ENCODE measurements at regions not wholly inside any gene's neighbourhood (a gene's known extent, or its start where the extent isn't known, plus 50 kb on each side); places are given as distances from the start of the nearest gene placed in this dataset.
A peak's percentile ranks its signal among the peaks of the same experiment; 100 is the strongest.
"Not testable (repeated sequence)": the region's sequence is repeated elsewhere in the genome, so short reads cannot be mapped to it uniquely, and the experiment has no call there.

DNA sequence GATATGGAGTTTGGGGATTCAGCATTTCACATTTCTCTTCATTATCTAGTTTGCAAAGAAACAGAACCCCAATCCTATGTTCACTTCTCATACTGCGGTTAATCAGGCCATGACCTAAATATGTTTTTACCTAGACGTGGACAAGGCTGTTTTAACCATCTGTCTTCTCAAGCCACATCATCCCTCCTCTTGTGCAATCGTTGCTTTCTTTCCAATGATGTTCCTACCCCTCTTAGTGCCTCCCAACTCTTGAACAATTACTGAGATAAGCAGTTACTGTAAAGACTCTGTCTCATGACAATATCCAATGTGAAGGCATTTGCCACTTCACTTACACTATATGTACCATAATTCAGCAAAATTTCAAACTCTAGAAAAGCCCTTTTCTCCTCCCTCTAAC lies 406.2 kb downstream of the LIG4 start:
- DNase-seq, result no peak

DNA sequence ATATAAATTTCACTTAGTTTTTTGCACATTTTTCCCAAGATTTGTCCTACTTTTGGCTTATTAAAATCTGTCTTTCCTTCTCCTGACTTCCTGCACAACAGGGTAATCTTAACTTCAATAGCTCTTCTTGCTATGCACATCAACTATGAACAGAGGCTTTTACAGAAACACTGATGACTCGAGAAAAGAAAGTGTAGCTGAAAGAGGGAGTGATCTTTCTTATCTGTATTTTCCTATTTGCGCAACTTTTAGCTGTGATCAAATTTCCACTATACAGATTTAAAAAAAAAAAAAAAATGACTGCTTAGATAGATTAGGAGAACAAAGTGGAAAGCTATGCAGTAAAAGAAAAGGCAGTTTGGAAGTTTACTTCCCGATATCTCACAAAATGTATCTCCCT lies 406.9 kb downstream of the LIG4 start:
- no peak for DNase-seq

DNA sequence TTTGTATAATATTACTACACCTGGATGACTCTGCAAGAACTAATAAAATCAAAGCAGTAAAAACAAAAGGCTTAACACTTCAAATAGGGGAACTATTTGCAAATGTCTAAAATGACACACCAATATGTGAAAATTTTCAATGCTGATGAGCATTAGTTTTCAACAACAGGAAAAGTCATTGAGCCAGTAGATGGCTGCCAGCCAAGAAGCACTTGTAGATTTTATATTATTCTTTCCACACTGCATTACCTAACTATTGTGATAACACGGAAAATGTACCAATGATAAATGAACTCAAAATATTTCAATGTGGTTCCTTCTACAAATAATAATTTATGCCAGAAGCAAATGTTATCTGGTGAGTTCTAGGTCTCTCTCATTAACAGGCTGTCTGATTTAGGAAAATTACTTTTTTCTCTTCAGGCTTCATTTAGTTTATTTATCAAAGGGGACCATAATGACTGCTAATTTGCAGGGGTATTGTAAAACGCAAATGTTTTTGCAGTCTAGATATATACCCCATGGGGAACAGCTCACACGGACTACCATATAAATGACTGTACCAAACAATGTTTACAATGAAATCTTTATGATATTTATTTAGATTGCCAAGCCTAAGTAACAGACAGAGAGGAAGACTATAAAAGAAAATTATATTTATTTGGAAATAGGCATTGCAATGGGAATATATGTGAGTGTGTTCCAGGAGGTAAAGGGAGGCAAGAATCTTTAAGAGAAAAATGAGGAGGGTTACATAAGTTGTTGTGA lies 407.8 kb downstream of the LIG4 start:
- peak; percentile 61 for DNase-seq

DNA sequence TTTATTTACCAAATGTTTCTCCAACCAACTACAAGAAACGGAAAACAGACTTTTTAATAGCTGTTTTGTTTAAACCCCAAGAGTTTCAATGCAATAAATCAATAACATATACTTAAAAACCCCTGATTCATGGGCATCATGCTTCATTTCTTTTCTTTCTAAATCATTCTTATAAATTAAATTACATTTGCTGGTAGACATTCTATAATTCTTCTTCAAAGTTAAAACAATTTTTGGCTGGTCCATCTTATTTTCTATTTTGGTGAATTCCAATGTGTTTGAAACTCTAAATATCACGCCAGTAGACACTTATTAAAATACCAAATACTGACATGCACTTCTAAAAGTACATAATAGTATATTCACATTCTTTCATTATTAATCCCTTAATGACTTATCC lies 408.6 kb downstream of the LIG4 start:
- no peak for DNase-seq

DNA sequence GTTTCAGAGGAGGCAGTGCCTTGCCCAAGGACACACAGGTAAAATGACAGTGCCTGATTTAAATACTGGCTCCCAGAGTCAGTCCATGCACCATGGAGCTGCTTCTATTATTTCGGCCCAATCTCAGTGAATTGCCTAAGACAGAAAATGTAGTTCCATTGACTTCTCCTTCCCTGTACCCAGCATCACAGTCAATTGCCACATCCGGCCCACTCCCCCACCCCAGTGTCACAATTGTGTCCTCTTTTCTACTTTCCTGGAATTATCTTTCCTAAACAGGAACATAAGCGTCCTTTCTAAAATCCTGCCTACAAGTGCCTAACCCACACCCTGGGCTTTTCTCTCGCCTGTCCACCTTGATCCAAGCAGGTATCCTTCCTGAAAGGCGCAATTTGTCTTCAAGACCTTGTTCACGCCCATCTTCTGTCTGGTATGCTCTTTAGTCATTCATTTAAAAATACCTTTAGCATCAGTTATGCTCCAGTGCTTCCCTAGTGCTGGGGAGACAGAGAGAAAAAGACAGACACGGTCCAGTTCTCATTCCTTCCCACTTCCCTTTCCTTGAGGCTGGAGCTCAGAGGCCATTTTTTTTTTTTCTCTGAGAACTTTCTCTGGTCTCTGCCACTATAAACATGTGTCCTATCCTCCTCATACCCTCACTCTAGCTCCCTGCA lies 411.4 kb downstream of the LIG4 start:
- DNase-seq, result no peak

DNA sequence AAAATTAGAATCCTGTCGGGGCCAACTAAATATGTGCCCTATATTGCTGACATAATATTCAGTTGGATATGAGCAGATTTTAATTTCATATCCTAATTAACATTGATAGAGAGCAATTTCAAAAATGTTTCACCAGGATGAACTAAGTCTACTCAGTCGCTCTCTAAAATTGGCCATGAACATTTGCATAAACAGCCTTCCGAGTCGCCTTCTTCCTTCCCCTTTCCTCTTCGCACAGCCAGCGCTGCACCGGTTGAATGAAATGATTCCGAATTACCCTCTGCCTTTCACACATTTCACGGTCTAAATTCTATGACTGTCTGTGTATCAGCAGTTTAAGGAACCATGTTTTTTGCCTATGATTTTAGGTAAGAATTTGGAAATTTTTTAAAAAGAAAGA lies 413.7 kb downstream of the LIG4 start:
- DNase-seq, result no peak

DNA sequence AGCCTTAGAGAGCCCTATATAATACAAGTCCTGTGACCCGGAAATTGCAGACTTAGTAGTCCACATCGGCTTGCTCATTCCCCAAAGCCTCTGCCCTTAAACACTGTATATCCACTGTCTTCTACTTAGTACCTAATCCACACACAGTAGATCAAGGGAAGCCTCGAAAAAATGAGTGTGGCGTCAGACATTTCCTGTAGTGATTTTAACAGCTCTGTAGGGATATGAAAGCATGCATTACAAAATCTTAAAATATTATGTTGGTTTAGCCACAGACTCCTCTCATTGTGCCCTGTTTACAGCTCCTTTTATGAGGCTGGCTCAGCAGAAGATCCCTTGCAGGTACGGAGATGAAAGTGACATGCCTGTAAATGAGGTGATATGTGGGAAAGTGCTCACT lies 416.3 kb downstream of the LIG4 start:
- DNase-seq, result peak; percentile 10

DNA sequence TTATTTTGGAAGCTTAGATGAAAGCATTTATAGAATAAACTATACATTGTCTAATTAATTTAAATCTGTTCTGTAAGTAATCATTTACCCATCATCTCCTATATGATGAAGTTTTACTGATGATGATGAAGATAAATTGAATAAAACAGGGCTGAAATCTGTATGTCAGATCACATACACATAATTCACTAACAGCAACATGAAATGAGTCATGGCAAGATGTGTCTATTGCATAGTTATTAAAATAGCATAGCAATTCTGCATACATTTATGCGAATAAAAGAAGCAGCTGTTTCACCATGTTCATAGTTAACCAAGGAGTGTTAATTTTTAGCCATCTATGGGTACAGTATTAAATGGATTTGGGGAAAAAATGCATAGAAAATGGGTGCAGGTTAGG lies 424.9 kb downstream of the LIG4 start:
- DNase-seq, result no peak

DNA sequence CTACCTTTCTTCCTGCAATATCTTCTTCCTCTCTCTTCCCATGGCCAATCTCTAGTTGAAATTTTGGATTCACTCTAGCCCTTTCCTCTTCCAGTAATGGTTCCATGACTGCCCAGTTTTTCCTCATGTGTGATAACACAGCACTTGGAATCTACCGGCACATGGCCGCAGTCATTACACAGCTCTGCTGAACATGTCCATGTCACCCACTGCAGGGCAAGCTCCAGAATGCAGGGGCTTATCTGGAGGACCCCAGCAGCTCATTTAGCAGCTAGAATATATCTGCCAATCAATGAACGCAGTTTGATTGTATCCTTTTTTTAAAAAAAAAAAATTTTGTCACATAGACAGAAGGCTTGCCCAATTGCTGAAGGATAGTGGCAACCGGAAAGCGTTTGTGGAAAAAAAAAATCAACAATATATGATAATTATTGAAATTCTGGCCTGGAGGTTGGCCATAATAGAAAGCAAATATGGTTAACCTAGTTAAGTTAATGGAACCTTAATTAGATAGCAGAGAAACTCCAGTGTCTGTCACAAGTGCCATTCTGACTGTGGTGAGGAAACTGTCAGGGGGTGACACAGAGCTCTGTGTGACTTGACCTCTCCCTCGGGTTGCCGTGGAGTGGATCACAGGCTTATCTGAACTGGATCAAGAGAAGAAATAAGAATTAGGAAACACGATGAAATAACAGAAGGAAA lies 426.7 kb downstream of the LIG4 start:
- no peak for DNase-seq

DNA sequence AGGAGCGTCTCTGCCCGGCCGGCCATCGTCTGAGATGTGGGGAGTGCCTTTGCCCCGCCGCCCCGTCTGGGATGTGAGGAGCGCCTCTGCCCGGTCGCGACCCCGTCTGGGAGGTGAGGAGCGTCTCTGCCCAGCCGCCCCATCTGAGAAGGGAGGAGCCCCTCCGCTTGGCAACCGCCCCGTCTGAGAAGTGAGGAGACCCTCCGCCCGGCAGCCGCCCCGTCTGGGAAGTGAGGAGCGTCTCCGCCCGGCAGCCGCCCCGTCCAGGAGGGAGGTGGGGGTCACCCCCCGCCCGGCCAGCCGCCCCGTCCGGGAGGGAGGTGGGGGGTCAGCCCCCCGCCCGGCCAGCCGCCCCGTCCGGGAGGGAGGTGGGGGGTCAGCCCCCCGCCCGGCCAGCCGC lies 432.7 kb downstream of the LIG4 start:
- DNase-seq, result not testable (repeated sequence)

DNA sequence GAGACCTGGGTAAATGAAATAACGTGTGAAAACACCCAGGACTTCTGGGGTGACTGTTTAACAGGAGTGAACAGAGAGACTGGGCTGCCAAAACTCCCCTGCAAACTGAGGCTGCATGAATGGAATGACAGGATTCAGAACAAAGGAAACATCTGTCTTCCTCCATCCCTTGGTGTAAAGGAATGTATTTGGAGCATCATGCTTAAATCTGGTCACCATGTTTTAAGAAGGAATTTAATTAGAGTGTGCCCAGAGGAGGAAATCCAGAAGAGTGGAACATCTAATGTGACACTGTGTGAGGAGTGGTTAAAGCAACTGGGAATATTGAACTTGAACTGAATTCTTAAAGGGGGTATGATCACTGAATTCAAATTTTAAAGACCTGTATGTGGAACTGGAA lies 437.2 kb downstream of the LIG4 start:
- peak; percentile 36 for DNase-seq

DNA sequence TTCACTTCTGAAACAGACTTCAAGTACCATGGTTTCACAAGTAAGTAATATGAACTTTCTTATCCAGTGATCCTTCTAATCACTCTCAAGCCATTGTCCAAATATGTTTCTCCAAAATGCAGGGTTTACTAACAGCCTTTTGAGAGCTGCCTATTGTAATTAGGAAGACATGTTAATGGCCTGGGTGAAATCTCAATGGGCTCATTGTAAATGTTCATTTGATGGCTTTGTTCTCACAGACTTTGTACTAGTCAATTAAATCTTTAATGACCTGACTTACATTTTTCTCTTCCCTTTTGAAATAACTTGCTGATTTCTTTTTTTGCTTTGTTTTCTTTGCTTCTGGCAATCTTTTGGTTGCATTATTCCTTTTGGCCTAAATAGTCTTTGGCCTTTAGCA lies 444.8 kb downstream of the LIG4 start:
- DNase-seq, result no peak

DNA sequence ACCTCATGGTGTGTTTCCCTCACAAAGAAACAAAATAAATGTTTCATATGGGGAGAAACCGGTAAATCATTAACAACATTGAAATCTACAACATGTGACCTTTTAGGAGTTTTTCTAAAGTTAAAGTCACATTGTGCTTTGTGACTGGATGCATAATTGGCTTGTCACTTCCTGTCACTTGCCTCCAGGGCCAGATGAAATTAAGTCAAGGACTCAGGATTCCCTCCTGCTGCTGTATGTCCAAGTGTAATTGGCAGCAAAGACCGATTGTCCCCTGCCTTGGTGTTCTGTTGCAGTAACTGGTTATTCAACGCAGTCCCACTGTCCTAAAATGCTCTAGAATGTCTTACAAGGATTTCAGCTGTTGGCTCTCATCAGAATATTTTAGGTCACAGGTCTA lies 448.2 kb downstream of the LIG4 start:
- peak; percentile 37 for DNase-seq

DNA sequence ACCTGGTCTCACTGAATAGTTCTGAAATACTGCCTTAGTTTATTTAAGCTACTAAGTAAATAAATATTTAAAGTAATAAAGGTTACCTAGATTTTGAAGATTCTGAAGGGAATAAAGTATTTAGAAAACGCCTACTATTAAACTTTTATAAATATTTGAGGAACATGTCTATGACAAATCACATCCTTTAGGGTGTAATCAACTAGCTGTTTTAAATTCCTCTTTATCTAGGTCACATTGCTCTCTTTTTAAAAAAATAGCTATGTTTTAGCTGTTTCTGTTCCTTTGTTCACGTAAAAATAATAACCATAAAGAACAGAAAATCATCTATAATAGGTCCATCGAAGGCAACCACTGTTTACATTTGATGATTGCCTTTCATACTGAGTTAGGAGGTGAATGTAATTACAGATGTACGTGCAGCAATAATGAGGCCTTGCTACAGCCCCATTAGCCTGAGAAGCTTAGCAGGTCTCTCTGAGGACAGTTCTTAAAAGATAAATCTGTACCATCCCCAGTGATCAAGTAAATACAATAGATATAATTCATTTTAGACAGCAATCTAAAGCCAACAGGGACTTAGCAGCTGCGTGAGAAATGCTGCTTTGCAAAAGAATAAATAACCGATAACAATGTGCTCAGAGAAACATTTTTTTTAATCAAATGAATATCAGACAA lies 449.5 kb downstream of the LIG4 start:
- DNase-seq, result peak; percentile 23

DNA sequence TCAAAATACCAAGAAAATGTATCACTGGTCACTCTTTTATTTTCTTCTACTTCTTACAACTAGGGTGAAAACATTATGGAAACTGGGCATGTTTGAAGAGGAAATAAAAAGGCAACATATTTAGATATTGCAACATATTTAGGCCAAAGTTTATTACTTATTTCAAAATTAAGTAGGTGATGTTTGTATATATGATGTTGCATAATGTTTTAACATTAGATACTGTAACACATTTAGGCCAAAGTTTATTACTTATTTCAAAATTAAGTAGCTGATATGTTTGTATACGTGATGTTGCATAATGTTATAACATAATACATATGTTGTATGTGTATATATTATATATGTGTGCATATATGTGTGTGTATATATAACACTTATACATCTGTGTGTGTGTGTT lies 451.3 kb downstream of the LIG4 start:
- DNase-seq, result no peak

DNA sequence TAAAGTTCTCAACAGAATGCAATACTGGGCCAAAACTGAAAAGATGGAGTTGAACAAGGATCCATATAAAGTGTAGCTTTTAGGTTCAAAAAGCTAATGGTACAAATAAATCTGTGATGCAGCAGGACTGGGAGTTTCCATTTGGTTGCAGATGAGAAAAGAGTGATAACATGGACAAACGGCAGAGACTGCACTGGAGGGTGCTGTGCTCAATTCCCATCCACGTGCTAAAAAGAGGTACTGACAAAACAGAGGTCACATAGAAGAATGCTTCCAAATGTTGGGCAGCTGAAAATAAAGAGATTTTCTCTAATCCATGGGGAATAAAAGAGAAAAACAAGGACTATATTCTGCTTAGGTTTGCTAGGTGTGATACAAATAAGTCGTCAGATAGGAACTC lies 461.6 kb downstream of the LIG4 start:
- no peak for DNase-seq

DNA sequence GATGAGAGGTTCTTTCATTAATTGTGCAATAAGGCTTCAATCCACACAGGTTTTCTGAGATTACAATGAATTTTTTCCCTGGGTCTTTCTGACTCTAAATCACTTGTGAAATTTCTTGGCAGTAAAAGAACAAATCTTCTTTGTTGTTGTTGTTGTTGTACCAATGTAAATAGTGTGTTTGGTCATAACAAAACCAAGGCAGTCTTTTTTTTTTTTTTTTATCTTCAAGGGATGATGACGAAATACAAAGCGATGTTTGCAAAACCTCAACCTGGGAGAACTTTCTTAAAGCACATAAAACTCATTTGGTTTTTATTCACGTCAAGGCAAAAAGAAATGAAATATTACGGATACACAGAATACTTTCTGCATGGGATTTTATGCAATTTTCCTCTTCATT lies 462.0 kb downstream of the LIG4 start:
- DNase-seq, result no peak

DNA sequence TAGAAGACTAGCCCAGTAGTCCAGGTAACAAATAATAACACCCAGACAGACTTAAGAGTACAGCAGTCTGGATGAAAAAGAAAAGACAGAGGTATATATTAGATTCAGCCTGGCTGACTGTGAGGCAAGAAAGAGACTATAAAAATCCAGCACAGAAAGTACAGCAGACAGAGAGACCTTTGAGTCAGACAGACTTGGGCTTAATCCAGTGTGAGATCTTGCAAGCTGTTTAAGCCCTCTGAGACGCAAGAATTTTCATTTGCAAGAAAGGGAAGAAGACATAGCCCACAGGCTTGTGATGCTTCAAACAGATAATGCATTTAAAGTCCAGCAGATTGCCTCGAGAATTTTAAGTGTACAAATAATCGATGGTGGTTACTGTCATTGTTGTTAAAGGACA lies 471.4 kb downstream of the LIG4 start:
- DNase-seq, result no peak

DNA sequence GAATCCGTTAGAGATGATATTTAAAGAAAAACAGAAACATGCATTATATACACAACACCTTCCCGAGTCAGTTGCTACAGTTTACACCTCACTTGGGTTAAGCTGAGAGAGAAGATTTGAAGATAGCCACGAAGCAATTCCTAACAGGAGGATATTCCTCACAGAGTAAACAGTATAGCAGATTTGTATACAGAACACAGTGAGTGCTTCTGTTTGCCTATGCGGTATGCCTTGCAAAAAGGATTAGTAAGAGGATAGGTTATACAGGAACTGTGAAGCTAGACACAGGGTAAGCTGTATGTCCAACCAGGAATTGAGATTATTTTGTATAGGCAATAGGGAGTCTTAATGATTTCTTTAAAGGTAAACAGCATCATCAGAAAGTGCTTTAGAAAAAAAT lies 471.8 kb downstream of the LIG4 start:
- no peak for DNase-seq

DNA sequence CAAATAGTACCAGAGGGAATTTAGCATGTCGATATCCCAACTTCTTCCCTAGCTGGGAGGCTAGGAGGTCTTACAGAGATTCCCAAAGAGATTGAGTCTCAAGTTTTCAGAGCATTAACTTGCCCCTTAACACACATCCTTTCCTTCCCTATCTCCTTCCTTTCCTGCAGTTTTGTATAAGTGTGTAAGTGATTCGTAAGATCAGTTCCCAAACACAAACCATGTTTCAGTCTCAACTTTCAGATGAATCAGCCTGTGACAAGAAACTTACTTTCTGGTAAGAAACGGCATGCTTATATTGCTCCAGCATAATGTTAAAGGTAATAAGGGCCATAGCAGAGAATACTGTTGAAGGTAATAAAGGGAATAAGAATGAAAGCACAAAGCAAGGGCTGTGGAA lies 472.2 kb downstream of the LIG4 start:
- no peak for DNase-seq

DNA sequence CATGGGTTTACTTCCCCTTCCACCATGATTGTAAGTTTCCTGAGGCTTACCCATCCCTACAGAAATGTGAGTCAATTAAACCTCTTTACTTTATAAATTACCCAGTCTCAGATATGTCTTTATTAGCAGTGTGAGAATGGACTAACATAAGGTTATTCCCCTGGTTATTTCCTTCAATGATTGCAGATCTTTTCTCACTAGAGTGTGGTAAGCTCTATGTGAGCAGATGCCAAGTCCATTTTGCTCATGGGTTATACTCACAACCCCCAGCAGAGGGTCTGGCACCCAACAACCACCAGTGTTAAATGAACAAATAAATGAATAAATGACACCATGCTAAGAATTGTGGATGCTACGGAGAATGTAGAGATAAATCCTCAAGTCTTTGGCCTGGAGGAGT lies 472.8 kb downstream of the LIG4 start:
- no peak for DNase-seq

DNA sequence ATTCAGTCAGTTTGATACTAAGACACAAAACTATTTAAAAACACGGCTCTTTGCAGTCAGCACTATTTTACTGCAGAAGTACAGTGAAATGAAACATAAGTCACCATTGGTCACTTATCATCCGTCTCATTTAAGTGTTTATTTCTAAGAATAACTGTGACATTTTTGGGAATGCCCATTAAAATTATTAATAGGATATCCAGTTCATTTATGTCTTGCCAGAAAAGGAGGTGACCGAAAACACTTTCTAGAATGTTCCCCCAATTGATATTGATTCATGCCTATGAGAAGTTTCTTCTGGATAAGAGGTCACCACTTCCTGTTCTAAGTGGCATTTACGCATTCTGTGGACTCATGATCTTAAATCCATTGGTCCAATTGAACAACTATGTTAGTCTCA lies 477.3 kb downstream of the LIG4 start:
- no peak for DNase-seq

DNA sequence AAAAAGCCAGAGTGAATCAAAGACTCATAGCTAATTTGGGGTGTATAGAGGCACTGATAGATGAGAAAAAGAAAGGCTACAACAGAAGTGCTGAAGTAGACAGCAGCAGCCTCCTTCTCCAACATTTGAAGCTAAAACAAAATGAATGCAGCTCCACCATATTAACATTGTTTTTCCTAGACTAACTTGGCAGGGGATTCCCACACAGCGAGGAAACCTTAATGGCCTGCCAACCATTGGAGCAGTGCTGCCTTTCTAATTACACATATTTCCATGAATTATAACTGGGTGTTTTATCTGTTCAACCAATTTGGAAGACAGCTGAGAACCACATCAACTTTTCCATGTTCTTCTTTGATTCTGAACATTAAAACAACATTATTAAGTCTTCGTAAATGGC lies 478.6 kb downstream of the LIG4 start:
- DNase-seq, result no peak

DNA sequence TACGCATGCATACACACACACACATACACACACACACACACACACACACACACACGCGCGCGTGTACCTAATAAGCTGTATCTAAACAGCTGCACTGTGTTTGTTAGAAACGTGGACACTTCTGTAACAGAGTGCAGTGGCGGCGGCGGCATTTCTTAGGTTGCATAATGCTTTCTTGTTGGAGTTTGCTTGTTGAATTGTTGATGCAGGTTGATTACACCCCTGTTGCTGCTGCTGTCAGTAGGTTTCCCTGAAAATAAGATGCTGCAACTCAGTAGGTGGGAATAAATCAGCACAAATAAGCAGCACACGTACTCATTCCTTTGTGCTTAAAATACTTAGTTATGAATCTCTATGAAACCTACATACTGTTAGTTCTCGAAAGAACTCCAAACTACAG lies 479.2 kb downstream of the LIG4 start:
- DNase-seq, result no peak
